K562 (cell line): ENCODE measurements at regions not wholly inside any gene's neighbourhood (a gene's known extent, or its start where the extent isn't known, plus 50 kb on each side); places are given as distances from the start of the nearest gene placed in this dataset.

ENCODE experiments used
- ATAC-seq: fragments of 200-7000 bp; cut with Tn5 transposase; 3 replicates; pipeline ENCODE4 v1.9.1; 2020; ENCODE audit warnings: moderate library complexity
- BruUV-seq: library from RNA; stranded (reverse); fragments of 400-500 nt; replicated peaks from 2 replicates; lab custom pipeline; 2021; lab: Mats Ljungman, UMichigan
- CTCF ChIA-PET: fragments of 300-600 bp; formaldehyde crosslinking; extraction: SDS; loops from one replicate; lab custom pipeline; 2021; ENCODE audit warnings: low intra/inter-chr PET ratio; lab: Yijun Ruan, JAX
- POLR2A ChIA-PET: fragments of 300-600, 350-650 bp; sonication (Branson Sonifier 250); formaldehyde crosslinking; extraction: SDS; loops from one replicate; lab custom pipeline; 2021; ENCODE audit warnings: antibody characterized with exemption, inconsistent platforms; lab: Yijun Ruan, JAX
- DNase-seq, 4 experiments: peaks; one replicate each; pipeline versions ENCODE4 v3.0.0 to v3.0.0-alpha.2; 2011 to 2018; ENCODE audit warnings: low spot score in 3 of 4, mixed read lengths in 3 of 4; ENCODE audit errors: extremely low read depth in 1 of 4
- FAIRE-seq: peaks from 2 replicates; lab custom pipeline; 2011; peaks lifted over from hg19 to GRCh38; lab: Jason Lieb, UNC
- H2AFZ ChIP-seq: 2 replicates; pipeline ENCODE4 v1.6.0; 2011; ENCODE audit warnings: low read depth, low read length, control low read depth, inconsistent platforms
- H3K27ac ChIP-seq: fragments of 200-600 bp; 3 replicates; pipeline ENCODE4 v1.8.0; 2011; ENCODE audit warnings: low read depth, mild to moderate bottlenecking, control low read depth, inconsistent platforms, low read length, moderate library complexity, mixed read lengths; ENCODE audit errors: extremely low read depth
- H3K27me3 ChIP-seq, 2 experiments: fragments of 300-600 bp in 1 of 2; 2 replicates in 1 of 2; 3 replicates in 1 of 2; pipeline versions ENCODE4 v1.6.0 to v1.8.0; 2011; ENCODE audit warnings: inconsistent platforms in 2 of 2, low read length in 2 of 2, mild to moderate bottlenecking in 1 of 2, mixed read lengths in 1 of 2, moderate library complexity in 1 of 2; ENCODE audit not compliant: control insufficient read depth in 2 of 2, insufficient read depth in 2 of 2
- H3K36me3 ChIP-seq: fragments of 300-600 bp; 3 replicates; pipeline ENCODE4 v1.8.0; 2011; ENCODE audit warnings: mild to moderate bottlenecking, low read length, inconsistent platforms; ENCODE audit not compliant: control insufficient read depth, insufficient read depth
- H3K4me1 ChIP-seq, 2 experiments: fragments of 200-600 bp in 1 of 2; replicated peaks in 1 of 2; 2 replicates in 1 of 2; 3 replicates in 1 of 2; pipeline versions ENCODE4 v1.5.1 to v1.8.0; 2011; ENCODE audit warnings: inconsistent platforms in 2 of 2, low read length in 2 of 2, mild to moderate bottlenecking in 1 of 2, mixed read lengths in 1 of 2, moderate library complexity in 1 of 2; ENCODE audit not compliant: control insufficient read depth in 2 of 2, insufficient read depth in 2 of 2
- H3K4me2 ChIP-seq: 2 replicates; pipeline ENCODE4 v1.6.1; 2011; ENCODE audit warnings: low read length, control low read depth, inconsistent platforms, mixed read lengths; ENCODE audit not compliant: insufficient read depth
- H3K4me3 ChIP-seq: fragments of 200-600 bp; sonication (generic), shearing (Covaris generic); 2 replicates; pipeline ENCODE4 v1.5.1; 2016; ENCODE audit warnings: control low read depth, inconsistent platforms
- H3K79me2 ChIP-seq: fragments of 200-600 bp; 3 replicates; pipeline ENCODE4 v1.8.0; 2011; ENCODE audit warnings: low read length, inconsistent platforms; ENCODE audit not compliant: control insufficient read depth, insufficient read depth
- H3K9ac ChIP-seq, 2 experiments: 2 replicates each; pipeline versions ENCODE4 v1.6.0 to v1.6.1; 2011; ENCODE audit warnings: low read depth in 2 of 2, low read length in 2 of 2, control low read depth in 1 of 2, inconsistent platforms in 1 of 2, mild to moderate bottlenecking in 1 of 2, mixed read lengths in 1 of 2; ENCODE audit not compliant: insufficient read depth in 1 of 2
- H3K9me1 ChIP-seq: one replicate; pipeline ENCODE4 v1.6.0; 2011; ENCODE audit warnings: inconsistent platforms, mild to moderate bottlenecking, low read length, moderate library complexity; ENCODE audit not compliant: control insufficient read depth, insufficient read depth
- H3K9me3 ChIP-seq: replicated peaks from 2 replicates; pipeline ENCODE4 v1.5.1; 2011; ENCODE audit warnings: low read depth, low read length, inconsistent platforms; ENCODE audit not compliant: control insufficient read depth, insufficient read depth
- H4K20me1 ChIP-seq: replicated peaks from 2 replicates; pipeline ENCODE4 v1.6.1; 2011; ENCODE audit warnings: low read length, inconsistent platforms, mixed read lengths; ENCODE audit not compliant: control insufficient read depth, insufficient read depth
- GABPB2 ChIP-seq: fragments of 250-450 bp; sonication (Bioruptor Pico); conservative IDR thresholded peaks from 2 replicates; pipeline ENCODE4 v1.5.1; 2021; ENCODE audit warnings: mild to moderate bottlenecking
- NR0B1 ChIP-seq: fragments of 450-650 bp; IDR thresholded peaks from one replicate; pipeline ENCODE4 v1.6.1; 2018; ENCODE audit warnings: mild to moderate bottlenecking, moderate library complexity; ENCODE audit not compliant: partially characterized antibody
- PCBP1 ChIP-seq: fragments of 200-400 bp; formaldehyde crosslinking; IDR thresholded peaks from 2 replicates; pipeline ENCODE4 v1.6.1; 2018; ENCODE audit warnings: mild to moderate bottlenecking, low read depth, low read length; ENCODE audit not compliant: poor library complexity, severe bottlenecking
- SLC30A9 ChIP-seq: fragments of 250-450 bp; sonication (Bioruptor Pico); IDR thresholded peaks from 2 replicates; pipeline ENCODE4 v1.8.0; 2022; ENCODE audit warnings: mild to moderate bottlenecking, moderate library complexity
- TFE3 ChIP-seq: fragments of 450-650 bp; formaldehyde crosslinking; IDR thresholded peaks from 2 replicates; pipeline ENCODE4 v1.4.0; 2020; ENCODE audit warnings: mild to moderate bottlenecking, mixed read lengths
- UBTF ChIP-seq, 2 experiments: IDR thresholded peaks; 2 replicates each; pipeline ENCODE4 v1.6.1; 2012; ENCODE audit warnings: improper control_type of control experiment in 2 of 2, low read depth in 2 of 2, low read length in 2 of 2, borderline replicate concordance in 1 of 2
- XRCC5 ChIP-seq: fragments of 200-400 bp; formaldehyde crosslinking; IDR thresholded peaks from 2 replicates; pipeline ENCODE4 v1.6.1; 2017; ENCODE audit warnings: low read depth, mild to moderate bottlenecking, low read length
- ZNF212 ChIP-seq: fragments of 450-650 bp; formaldehyde crosslinking; IDR thresholded peaks from 2 replicates; pipeline ENCODE4 v1.4.0; 2020; ENCODE audit warnings: mild to moderate bottlenecking
- ZNF79 ChIP-seq: fragments of 250-450 bp; sonication (Bioruptor Pico); IDR thresholded peaks from 2 replicates; pipeline ENCODE4 v1.4.0; 2020; ENCODE audit warnings: low read depth, mild to moderate bottlenecking, moderate library complexity
- WGBS: fragments of 100-300 bp; shearing (Covaris generic); methylation state at CpG from one replicate; pipeline ENCODE4 v1.1.6; 2016; ENCODE audit warnings: low coverage, mixed read lengths; ENCODE audit not compliant: insufficient coverage; ENCODE audit errors: missing lambda C conversion rate; 5-methylcytosine and 5-hydroxymethylcytosine counted together
- in situ Hi-C: fragments of 300-500 bp; cut with MboI; formaldehyde crosslinking; loops from 4 replicates; pipeline ENCODE4 v1.15.0; 2018; ENCODE audit warnings: inconsistent platforms, mixed read lengths
- intact Hi-C: fragments of 100-400 bp; cut with micrococcal nuclease; formaldehyde crosslinking; loops from 2 replicates; pipeline ENCODE4 v1.14.2; 2022

GRCh38 chr2:59249441-59250306 lies 1008.5 kb upstream of the FANCL start:
- 4% methylated on average over 23 of the region's 23 CpGs for WGBS
- ChIA-PET POLR2A (interaction anchor here (0.6 to 0.7 kb wide), 2 partner anchors 9 to 12 kb away, joined by 3 to 4 read pairs; no protein-coding TSS in a partner anchor), CTCF (no interaction called here)
- BruUV-seq = no TSS peak
- no peaks in the 10 kb centered on the region for H3K27me3 ChIP-seq
- no peak for DNase-seq
- H3K79me2 ChIP-seq = no peaks in the 10 kb centered on the region
- in situ Hi-C loops (no loop called here), intact Hi-C loops (no loop called here)
- H3K9me1 ChIP-seq = no peaks in the 10 kb centered on the region
- H3K9ac ChIP-seq = no peak overlapping the region
- H3K36me3 ChIP-seq = no peaks in the 10 kb centered on the region
- TF ChIP-seq XRCC5 (no peak), TFE3 (no peak)
- H4K20me1 ChIP-seq = no peaks in the 10 kb centered on the region
- no peak overlapping the region for H3K4me3 ChIP-seq
- no peak for ATAC-seq
- H3K4me2 ChIP-seq = no peak overlapping the region
- FAIRE-seq = no peak
- no peaks in the 10 kb centered on the region for H3K9me3 ChIP-seq
- H3K27ac ChIP-seq = no peak overlapping the region
- no peaks in the 10 kb centered on the region for H3K4me1 ChIP-seq
- no peak overlapping the region for H2AFZ ChIP-seq

GRCh38 chr2:59239146-59239545 lies 998.0 kb upstream of the FANCL start:
- in situ Hi-C loops = no loop called here
- no peaks in the 10 kb centered on the region for H3K4me1 ChIP-seq
- no peaks in the 10 kb centered on the region for H3K9me3 ChIP-seq
- H3K79me2 ChIP-seq = no peaks in the 10 kb centered on the region
- H4K20me1 ChIP-seq = no peaks in the 10 kb centered on the region
- H3K4me3 ChIP-seq = no peak overlapping the region
- no peak for ATAC-seq
- H3K9ac ChIP-seq = no peak overlapping the region
- H3K27me3 ChIP-seq = no peaks in the 10 kb centered on the region
- no peak for FAIRE-seq
- no peak overlapping the region for H3K27ac ChIP-seq
- no peak overlapping the region for H3K4me2 ChIP-seq
- H3K36me3 ChIP-seq = no peaks in the 10 kb centered on the region
- ChIA-PET POLR2A (no interaction called here), CTCF (no interaction called here)
- H2AFZ ChIP-seq = no peak overlapping the region
- WGBS = 6% methylated on average over 4 of the region's 4 CpGs
- DNase-seq = no peak
- no TSS peak for BruUV-seq
- intact Hi-C loops = no loop called here
- no peaks in the 10 kb centered on the region for H3K9me1 ChIP-seq
- TF ChIP-seq NR0B1 (no peak), SLC30A9 (no peak), UBTF (IDR thresholded peaks at IDR 0.05; ENCODE audit: borderline replicate concordance in 1 of 2, low read depth in 2 of 2, low read length in 2 of 2) (no peak), ZNF79 (no peak), PCBP1 (no peak), GABPB2 (no peak), ZNF212 (CRISPR knock-in tag) (no peak)
